A549 (cell line): ENCODE measurements at regions not wholly inside any gene's neighbourhood (a gene's known extent, or its start where the extent isn't known, plus 50 kb on each side); places are given as distances from the start of the nearest gene placed in this dataset.

Experiments
- EHMT2 ChIP-seq: fragments of 200-600 bp; sonication (generic); IDR thresholded peaks from 2 replicates; pipeline ENCODE4 v1.6.1; 2016; ENCODE audit warnings: antibody characterized with exemption, low read depth, mild to moderate bottlenecking, moderate library complexity
- POLR2A ChIP-seq: IDR thresholded peaks from 2 replicates; pipeline ENCODE4 v1.6.1; 2012; ENCODE audit warnings: mild to moderate bottlenecking, low read length
- RNF2 ChIP-seq: fragments of 200-600 bp; sonication (generic); IDR thresholded peaks from 2 replicates; pipeline ENCODE4 v1.6.1; 2016; ENCODE audit warnings: low read depth, mild to moderate bottlenecking, antibody characterized with exemption, moderate library complexity, borderline replicate concordance
- ZFP36 ChIP-seq: fragments of 450-650 bp; IDR thresholded peaks from 2 replicates; pipeline ENCODE4 v1.6.1; 2014; ENCODE audit warnings: borderline replicate concordance; ENCODE audit not compliant: partially characterized antibody
- TF ChIP-seq, protein P1 (sequence below): fragments of >200 bp; sonication (Bioruptor Twin); formaldehyde crosslinking; IDR thresholded peaks from 3 replicates; pipeline ENCODE4 v1.5.1; 2016
- TF ChIP-seq, protein P2 (sequence below): fragments of 450-650 bp; IDR thresholded peaks from 2 replicates; pipeline ENCODE4 v1.6.1; 2014; ENCODE audit warnings: antibody characterized with exemption
- TF ChIP-seq, protein P3 (sequence below): IDR thresholded peaks from 2 replicates; pipeline ENCODE4 v1.6.1; 2012

DNA sequence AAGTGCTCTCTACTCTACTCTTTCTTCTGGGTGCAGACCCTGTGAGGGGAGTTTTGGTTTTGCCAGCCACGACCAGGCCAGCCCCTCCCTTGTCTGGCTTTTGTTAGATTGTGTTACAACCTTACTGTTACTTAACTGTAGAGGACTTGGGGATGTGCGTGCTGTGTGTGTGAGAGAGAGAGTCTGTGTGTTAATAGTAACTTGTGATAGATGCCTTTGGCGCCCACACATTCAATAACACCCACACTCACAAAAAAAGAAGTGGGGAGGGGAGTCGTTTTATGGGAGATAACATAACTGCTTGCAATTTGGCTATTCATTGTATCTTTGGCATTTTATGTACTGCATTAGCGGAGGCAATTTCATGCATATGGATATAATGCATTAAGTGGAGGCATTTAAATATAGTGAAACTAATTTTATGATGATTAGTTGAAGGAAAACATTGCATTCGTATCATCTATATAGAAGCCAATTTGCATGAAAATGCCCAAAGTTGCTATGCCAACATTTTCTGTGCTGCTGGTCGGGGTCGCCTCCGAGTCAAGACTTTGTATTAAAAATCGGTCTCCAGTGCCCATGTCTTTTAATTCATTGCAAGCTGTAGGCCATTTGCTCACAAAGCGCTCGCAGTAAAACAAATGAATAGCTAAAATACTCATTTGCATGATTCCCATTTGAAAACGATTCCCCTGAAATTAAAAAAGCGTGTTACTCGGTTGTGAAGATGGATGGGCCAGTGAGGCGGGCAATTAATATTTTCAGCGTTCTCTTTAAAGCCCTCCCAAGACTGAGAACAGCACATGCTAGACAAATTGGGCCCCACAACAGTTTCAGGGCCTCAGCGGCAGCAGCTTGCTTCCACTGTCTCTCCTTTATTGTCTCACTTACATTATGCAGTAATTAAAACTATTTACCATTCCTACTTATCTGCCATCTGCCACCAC is 158.5 kb upstream of the SMAD3 start:
- TF ChIP-seq EHMT2 (no peak), ZFP36 (no peak), RNF2 (no peak), POLR2A (no peak)
- TF ChIP-seq, protein P1, sequence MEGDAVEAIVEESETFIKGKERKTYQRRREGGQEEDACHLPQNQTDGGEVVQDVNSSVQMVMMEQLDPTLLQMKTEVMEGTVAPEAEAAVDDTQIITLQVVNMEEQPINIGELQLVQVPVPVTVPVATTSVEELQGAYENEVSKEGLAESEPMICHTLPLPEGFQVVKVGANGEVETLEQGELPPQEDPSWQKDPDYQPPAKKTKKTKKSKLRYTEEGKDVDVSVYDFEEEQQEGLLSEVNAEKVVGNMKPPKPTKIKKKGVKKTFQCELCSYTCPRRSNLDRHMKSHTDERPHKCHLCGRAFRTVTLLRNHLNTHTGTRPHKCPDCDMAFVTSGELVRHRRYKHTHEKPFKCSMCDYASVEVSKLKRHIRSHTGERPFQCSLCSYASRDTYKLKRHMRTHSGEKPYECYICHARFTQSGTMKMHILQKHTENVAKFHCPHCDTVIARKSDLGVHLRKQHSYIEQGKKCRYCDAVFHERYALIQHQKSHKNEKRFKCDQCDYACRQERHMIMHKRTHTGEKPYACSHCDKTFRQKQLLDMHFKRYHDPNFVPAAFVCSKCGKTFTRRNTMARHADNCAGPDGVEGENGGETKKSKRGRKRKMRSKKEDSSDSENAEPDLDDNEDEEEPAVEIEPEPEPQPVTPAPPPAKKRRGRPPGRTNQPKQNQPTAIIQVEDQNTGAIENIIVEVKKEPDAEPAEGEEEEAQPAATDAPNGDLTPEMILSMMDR: no peak
- TF ChIP-seq, protein P2, sequence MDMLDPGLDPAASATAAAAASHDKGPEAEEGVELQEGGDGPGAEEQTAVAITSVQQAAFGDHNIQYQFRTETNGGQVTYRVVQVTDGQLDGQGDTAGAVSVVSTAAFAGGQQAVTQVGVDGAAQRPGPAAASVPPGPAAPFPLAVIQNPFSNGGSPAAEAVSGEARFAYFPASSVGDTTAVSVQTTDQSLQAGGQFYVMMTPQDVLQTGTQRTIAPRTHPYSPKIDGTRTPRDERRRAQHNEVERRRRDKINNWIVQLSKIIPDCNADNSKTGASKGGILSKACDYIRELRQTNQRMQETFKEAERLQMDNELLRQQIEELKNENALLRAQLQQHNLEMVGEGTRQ: no peak
- TF ChIP-seq, protein P3, sequence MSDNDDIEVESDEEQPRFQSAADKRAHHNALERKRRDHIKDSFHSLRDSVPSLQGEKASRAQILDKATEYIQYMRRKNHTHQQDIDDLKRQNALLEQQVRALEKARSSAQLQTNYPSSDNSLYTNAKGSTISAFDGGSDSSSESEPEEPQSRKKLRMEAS: no peak
